GM12891 (cell line): ENCODE measurements at regions not wholly inside any gene's neighbourhood (a gene's known extent, or its start where the extent isn't known, plus 50 kb on each side); places are given as distances from the start of the nearest gene placed in this dataset.

Experiments used
- PAX5 ChIP-seq: IDR thresholded peaks from 2 replicates; pipeline ENCODE4 v1.6.1; 2011; ENCODE audit warnings: low read length, moderate library complexity, mild to moderate bottlenecking; ENCODE audit not compliant: insufficient read depth, severe bottlenecking
- POLR2A ChIP-seq: IDR thresholded peaks from 2 replicates; pipeline ENCODE4 v1.6.1; 2011; ENCODE audit warnings: low read depth, low read length, control low read depth
- POLR2AphosphoS5 ChIP-seq: IDR thresholded peaks from 2 replicates; pipeline ENCODE4 v1.6.1; 2011; ENCODE audit warnings: low read depth, low read length, control low read depth
- TAF1 ChIP-seq: IDR thresholded peaks from 2 replicates; pipeline ENCODE4 v1.6.1; 2011; ENCODE audit warnings: low read depth, low read length, control low read depth

DNA sequence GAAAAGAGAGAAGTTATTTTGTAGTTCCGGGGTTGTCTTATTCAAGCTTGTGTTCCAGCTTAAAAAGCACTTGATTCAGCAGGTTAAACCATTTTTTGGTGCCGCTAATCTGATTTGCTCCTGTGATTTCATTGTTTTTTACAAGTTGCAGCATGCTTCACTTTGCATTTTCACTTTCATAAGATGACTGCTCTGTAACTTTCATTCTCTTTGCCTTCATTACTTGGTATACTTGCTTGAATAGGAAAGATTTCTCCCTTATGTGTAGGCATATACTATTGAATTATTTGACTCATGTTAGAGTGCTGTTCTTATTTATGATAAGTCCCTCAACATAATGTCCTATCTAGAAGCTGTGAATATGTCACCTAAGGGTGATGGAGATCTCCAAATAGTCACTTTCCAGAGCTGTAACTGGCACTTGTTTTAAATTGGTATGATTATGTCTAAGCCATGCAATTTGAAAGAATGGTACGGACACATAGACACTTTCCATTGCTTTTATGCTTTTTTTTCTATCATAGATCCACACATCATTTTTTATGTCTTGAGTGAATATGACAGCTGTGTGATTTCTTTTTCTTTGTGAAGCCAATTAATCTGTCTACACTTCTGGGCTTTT is 254.5 kb downstream of the DSEL start:
- TF ChIP-seq POLR2AphosphoS5, result no peak
- no peak for TF ChIP-seq POLR2A
- no peak for TF ChIP-seq TAF1
- no peak for TF ChIP-seq PAX5
